Lower leg skin (tissue), 4 donors: ENCODE measurements at regions not wholly inside any gene's neighbourhood (a gene's known extent, or its start where the extent isn't known, plus 50 kb on each side); places are given as distances from the start of the nearest gene placed in this dataset.

Source experiments
- DNase-seq, 2 donors: peaks; one replicate each; pipeline ENCODE4 v3.0.0-alpha.2; 2019; ENCODE audit warnings: low spot score in 2 of 2
- H3K4me3 ChIP-seq: fragments of 200-600 bp; sonication (generic); 2 replicates; pipeline ENCODE4 v1.5.1; 2017; ENCODE audit warnings: mild to moderate bottlenecking, low read depth; ENCODE audit not compliant: poor library complexity, severe bottlenecking
- CTCF ChIP-seq, 3 donors: fragments of 450-650 bp; IDR thresholded peaks; one replicate each; pipeline ENCODE4 v1.5.1; 2016; ENCODE audit warnings: antibody characterized with exemption in 3 of 3, mild to moderate bottlenecking in 3 of 3, moderate library complexity in 2 of 3
- POLR2A ChIP-seq, 2 donors: fragments of 450-650 bp; IDR thresholded peaks; one replicate each; pipeline ENCODE4 v1.6.1; 2016 to 2017; ENCODE audit warnings: antibody characterized with exemption in 2 of 2, mild to moderate bottlenecking in 1 of 2, moderate library complexity in 1 of 2
- WGBS, 2 donors: methylation state at CpG; one replicate each; pipeline ENCODE4 v1.1.5; 2018; 5-methylcytosine and 5-hydroxymethylcytosine counted together
- intact Hi-C: fragments of 100-400 bp; cut with DNase I; formaldehyde crosslinking; loops from one replicate; pipeline ENCODE4 v1.15.0; 2023; ENCODE audit warnings: low total_unique reads

- no peak for DNase-seq
- no peak for TF ChIP-seq POLR2A (IDR thresholded peaks at IDR 0.05)
- intact Hi-C loops, result no loop called here
- no peak overlapping the region for H3K4me3 ChIP-seq
- 91 to 95% methylated on average over 4 of the region's 4 CpGs for WGBS, 2 donors
Observed at GRCh38 chr10:78550716-78551115, 517.1 kb downstream of the RPS24 start.

- 85 to 95% methylated on average over 10 of the region's 10 CpGs for WGBS, 2 donors
- intact Hi-C loops, result no loop called here
- no peak for DNase-seq
- H3K4me3 ChIP-seq, result no peak overlapping the region
- TF ChIP-seq POLR2A (IDR thresholded peaks at IDR 0.05), result no peak
Observed at GRCh38 chr10:78551184-78552005, 517.4 kb upstream of the ZMIZ1 start.

- peak in 1 of 2 donors; percentile 51 for DNase-seq
- H3K4me3 ChIP-seq, result no peak overlapping the region
- TF ChIP-seq POLR2A (IDR thresholded peaks at IDR 0.05), result no peak
- no peak for TF ChIP-seq CTCF (IDR thresholded peaks at IDR 0.05)
- intact Hi-C loops, result no loop called here
- WGBS, 2 donors, result 33 to 35% methylated on average over 7 of the region's 7 CpGs
Observed at GRCh38 chr10:78552261-78552811, 516.4 kb upstream of the ZMIZ1 start.

- intact Hi-C loops, result no loop called here
- DNase-seq, result no peak
- WGBS, 2 donors, result 86 to 89% methylated on average over 3 of the region's 3 CpGs
- TF ChIP-seq CTCF (IDR thresholded peaks at IDR 0.05) (no peak), POLR2A (IDR thresholded peaks at IDR 0.05) (no peak)
- H3K4me3 ChIP-seq, result no peak overlapping the region
Observed at GRCh38 chr10:78553792-78554191, 515.0 kb upstream of the ZMIZ1 start.

- intact Hi-C loops, result no loop called here
- 84 to 87% methylated on average over 2 of the region's 2 CpGs for WGBS, 2 donors
- TF ChIP-seq POLR2A (IDR thresholded peaks at IDR 0.05) (no peak), CTCF (IDR thresholded peaks at IDR 0.05) (no peak)
- no peak overlapping the region for H3K4me3 ChIP-seq
- no peak for DNase-seq
Observed at GRCh38 chr10:78555128-78555527, 513.6 kb upstream of the ZMIZ1 start.

- WGBS, 2 donors, result 91 to 93% methylated on average over 2 of the region's 2 CpGs
- intact Hi-C loops, result no loop called here
- TF ChIP-seq POLR2A (IDR thresholded peaks at IDR 0.05) (no peak), CTCF (IDR thresholded peaks at IDR 0.05) (no peak)
- no peak for DNase-seq
- H3K4me3 ChIP-seq, result no peak overlapping the region
Observed at GRCh38 chr10:78556705-78557432, 511.9 kb upstream of the ZMIZ1 start.
